SK-N-SH (cell line): ENCODE measurements at regions not wholly inside any gene's neighbourhood (a gene's known extent, or its start where the extent isn't known, plus 50 kb on each side); places are given as distances from the start of the nearest gene placed in this dataset.

Experiments used
- CTCF ChIA-PET: fragments of 300-600, 350-600 bp; formaldehyde crosslinking; extraction: SDS; loops from one replicate; lab custom pipeline; 2021; lab: Yijun Ruan, JAX
- POLR2A ChIA-PET: fragments of 350-600 bp; sonication (Branson Sonifier 250); formaldehyde crosslinking; extraction: SDS; loops from one replicate; lab custom pipeline; 2020; ENCODE audit warnings: antibody characterized with exemption, inconsistent platforms; lab: Yijun Ruan, JAX
- DNase-seq: peaks from one replicate; pipeline ENCODE4 v3.0.0; 2012
- H2AFZ ChIP-seq: fragments of 200-600 bp; sonication (generic); 2 replicates; pipeline ENCODE4 v1.8.1; 2016; ENCODE audit warnings: antibody characterized with exemption, mild to moderate bottlenecking, low read depth
- H3F3A ChIP-seq: fragments of 200-600 bp; sonication (generic); replicated peaks from 2 replicates; pipeline ENCODE3; 2016; ENCODE audit warnings: antibody characterized with exemption, mild to moderate bottlenecking; ENCODE audit not compliant: insufficient read depth
- H3K27ac ChIP-seq, 2 experiments: fragments of 200-500 bp in 1 of 2; fragments of 200-600 bp in 1 of 2; sonication (Bioruptor generic) in 1 of 2; sonication (generic), shearing (Covaris generic) in 1 of 2; 2 replicates each; pipeline versions ENCODE4 v1.5.1 to v1.6.1; 2014 to 2016; ENCODE audit warnings: low read depth in 2 of 2, inconsistent platforms in 1 of 2, low read length in 1 of 2, mild to moderate bottlenecking in 1 of 2, mixed read lengths in 1 of 2
- H3K27me3 ChIP-seq: fragments of 200-600 bp; sonication (generic), shearing (Covaris generic); 2 replicates; pipeline ENCODE4 v1.6.1; 2016; ENCODE audit warnings: mixed run types; ENCODE audit not compliant: insufficient read depth
- H3K36me3 ChIP-seq, 2 experiments: fragments of 200-500 bp in 1 of 2; fragments of 200-600 bp in 1 of 2; sonication (Bioruptor generic) in 1 of 2; sonication (generic) in 1 of 2; replicated peaks in 1 of 2; 2 replicates each; pipeline versions ENCODE3 to v1.5.1; 2014 to 2016; ENCODE audit warnings: low read length in 1 of 2, mild to moderate bottlenecking in 1 of 2; ENCODE audit not compliant: insufficient read depth in 2 of 2, control insufficient read depth in 1 of 2
- H3K4me1 ChIP-seq, 2 experiments: fragments of 200-500 bp in 1 of 2; fragments of 200-600 bp in 1 of 2; sonication (Bioruptor generic) in 1 of 2; sonication (generic), shearing (Covaris generic) in 1 of 2; 2 replicates each; pipeline versions ENCODE4 v1.5.1 to v1.6.1; 2014 to 2016; ENCODE audit warnings: low read depth in 1 of 2, low read length in 1 of 2, mixed run types in 1 of 2; ENCODE audit not compliant: insufficient read depth in 2 of 2, control insufficient read depth in 1 of 2
- H3K4me2 ChIP-seq: fragments of 200-600 bp; sonication (generic), shearing (Covaris generic); 2 replicates; pipeline ENCODE4 v1.6.1; 2017; ENCODE audit warnings: mixed run types
- H3K4me3 ChIP-seq, 2 experiments: fragments of 200-500 bp in 1 of 2; fragments of 200-600 bp in 1 of 2; sonication (Bioruptor generic) in 1 of 2; sonication (generic), shearing (Covaris generic) in 1 of 2; 2 replicates each; pipeline versions ENCODE4 v1.5.1 to v1.8.1; 2014 to 2016; ENCODE audit warnings: low read depth in 2 of 2, inconsistent platforms in 1 of 2, low read length in 1 of 2, mild to moderate bottlenecking in 1 of 2, mixed read lengths in 1 of 2, moderate library complexity in 1 of 2
- H3K79me2 ChIP-seq: fragments of 200-600 bp; sonication (generic); 2 replicates; pipeline ENCODE4 v1.8.1; 2017; ENCODE audit warnings: mild to moderate bottlenecking; ENCODE audit not compliant: insufficient read depth
- H3K9ac ChIP-seq: fragments of 200-600 bp; sonication (generic); 2 replicates; pipeline ENCODE4 v1.6.1; 2017; ENCODE audit warnings: mixed run types
- H3K9me2 ChIP-seq: fragments of 200-600 bp; sonication (generic); 2 replicates; pipeline ENCODE4 v1.6.1; 2017; ENCODE audit warnings: mixed run types
- H3K9me3 ChIP-seq: fragments of 200-600 bp; sonication (generic); 2 replicates; pipeline ENCODE4 v1.6.1; 2017; ENCODE audit warnings: mixed run types, mild to moderate bottlenecking, moderate library complexity
- H4K20me1 ChIP-seq: fragments of 200-600 bp; sonication (generic); 2 replicates; pipeline ENCODE4 v1.6.1; 2017; ENCODE audit warnings: mild to moderate bottlenecking, mixed run types; ENCODE audit not compliant: insufficient read depth
- ELF1 ChIP-seq: IDR thresholded peaks from 2 replicates; pipeline ENCODE4 v1.4.0; 2012
- EP300 ChIP-seq, 2 experiments: IDR thresholded peaks; 2 replicates each; pipeline versions ENCODE4 v1.4.0 to v1.6.1; 2012; ENCODE audit warnings: borderline replicate concordance in 1 of 2, low read depth in 1 of 2, low read length in 1 of 2
- EZH2phosphoT487 ChIP-seq: fragments of 200-600 bp; sonication (generic); IDR thresholded peaks from 2 replicates; pipeline ENCODE4 v1.6.1; 2017; ENCODE audit warnings: low read depth, mixed run types, mild to moderate bottlenecking, antibody characterized with exemption, moderate library complexity, borderline replicate concordance
- FOSL2 ChIP-seq: IDR thresholded peaks from 2 replicates; pipeline ENCODE4 v1.4.0; 2012; ENCODE audit warnings: low read depth, mild to moderate bottlenecking, moderate library complexity, borderline replicate concordance
- FOXJ3 ChIP-seq: sonication (generic); formaldehyde crosslinking; IDR thresholded peaks from 2 replicates; pipeline ENCODE4 v1.5.1; 2020; ENCODE audit warnings: mild to moderate bottlenecking, missing genetic modification reagents
- FOXM1 ChIP-seq: IDR thresholded peaks from 2 replicates; pipeline ENCODE4 v1.4.0; 2012; ENCODE audit warnings: low read depth, mild to moderate bottlenecking
- GATA2 ChIP-seq: sonication (generic); formaldehyde crosslinking; IDR thresholded peaks from 2 replicates; pipeline ENCODE4 v1.5.0; 2020; ENCODE audit warnings: mild to moderate bottlenecking, missing genetic modification reagents
- JUND ChIP-seq: IDR thresholded peaks from 2 replicates; pipeline ENCODE4 v1.4.0; 2012
- MEF2A ChIP-seq: IDR thresholded peaks from 2 replicates; pipeline ENCODE4 v1.4.0; 2012; ENCODE audit warnings: low read depth, borderline replicate concordance
- NFIC ChIP-seq: IDR thresholded peaks from 2 replicates; pipeline ENCODE4 v1.4.0; 2012; ENCODE audit warnings: borderline replicate concordance
- NRF1 ChIP-seq: IDR thresholded peaks from 2 replicates; pipeline ENCODE4 v1.6.1; 2012; ENCODE audit warnings: low read depth, mild to moderate bottlenecking, low read length
- RCOR1 ChIP-seq: fragments of 150-350 bp; IDR thresholded peaks from 2 replicates; pipeline ENCODE4 v1.6.1; 2017; ENCODE audit warnings: antibody characterized with exemption, low read length
- RXRA ChIP-seq: IDR thresholded peaks from 2 replicates; pipeline ENCODE4 v1.4.0; 2012; ENCODE audit warnings: low read depth, mild to moderate bottlenecking, borderline replicate concordance
- YY1 ChIP-seq: IDR thresholded peaks from 2 replicates; pipeline ENCODE4 v1.4.0; 2012; ENCODE audit warnings: low read depth, mild to moderate bottlenecking
- TF ChIP-seq, protein P1 (sequence below): IDR thresholded peaks from 2 replicates; pipeline ENCODE4 v1.4.0; 2012; ENCODE audit warnings: low read depth, borderline replicate concordance
- TF ChIP-seq, protein P2 (sequence below): IDR thresholded peaks from 2 replicates; pipeline ENCODE4 v1.4.0; 2012; ENCODE audit warnings: low read depth, borderline replicate concordance
- TF ChIP-seq, protein P3 (sequence below): fragments of 150-350 bp; IDR thresholded peaks from 2 replicates; pipeline ENCODE4 v1.6.1; 2017; ENCODE audit warnings: antibody characterized with exemption, low read length, low read depth, borderline replicate concordance
- TF ChIP-seq, protein P4 (sequence below): fragments of 150-350 bp; IDR thresholded peaks from 2 replicates; pipeline ENCODE4 v1.6.1; 2016; ENCODE audit warnings: mild to moderate bottlenecking, low read depth, low read length
- TF ChIP-seq, protein P5 (sequence below): IDR thresholded peaks from 2 replicates; pipeline ENCODE4 v1.6.1; 2012; ENCODE audit warnings: mild to moderate bottlenecking, low read depth, low read length, moderate library complexity

DNA sequence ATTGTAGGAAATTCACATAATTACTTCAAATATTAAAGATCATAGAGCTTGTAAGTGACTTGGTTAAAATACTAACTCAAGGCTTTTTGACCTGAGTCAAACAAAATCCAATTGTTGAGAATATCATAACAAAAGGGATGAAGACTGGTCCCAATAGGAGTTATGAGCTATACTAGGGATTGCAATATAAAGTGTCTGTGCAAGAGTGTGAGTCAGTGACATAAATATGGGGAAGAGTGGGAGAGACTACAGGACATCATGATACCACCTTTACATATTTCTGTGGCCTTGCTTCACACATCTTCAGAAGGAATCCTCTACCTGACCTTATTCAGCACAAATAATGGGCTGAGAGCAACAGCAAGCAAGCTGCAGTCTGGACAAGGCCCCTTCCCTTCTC is 180.9 kb upstream of the SLC24A2 start:
- Histone ChIP-seq H2AFZ (no peak overlapping the region), H3K27ac (no peak overlapping the region), H3K4me2 (no peak overlapping the region), H3K79me2 (no peaks in the 10 kb centered on the region), H3F3A (no peaks in the 10 kb centered on the region), H4K20me1 (no peaks in the 10 kb centered on the region), H3K4me3 (no peak overlapping the region), H3K9me3 (no peaks in the 10 kb centered on the region), H3K9ac (no peak overlapping the region), H3K27me3 (no peaks in the 10 kb centered on the region), H3K4me1 (no peaks in the 10 kb centered on the region), H3K36me3 (no peaks in the 10 kb centered on the region), H3K9me2 (no peaks in the 10 kb centered on the region)
- CTCF ChIA-PET, result no interaction called here
- POLR2A ChIA-PET, result no interaction called here
- no peak for DNase-seq
- TF ChIP-seq, protein P1, sequence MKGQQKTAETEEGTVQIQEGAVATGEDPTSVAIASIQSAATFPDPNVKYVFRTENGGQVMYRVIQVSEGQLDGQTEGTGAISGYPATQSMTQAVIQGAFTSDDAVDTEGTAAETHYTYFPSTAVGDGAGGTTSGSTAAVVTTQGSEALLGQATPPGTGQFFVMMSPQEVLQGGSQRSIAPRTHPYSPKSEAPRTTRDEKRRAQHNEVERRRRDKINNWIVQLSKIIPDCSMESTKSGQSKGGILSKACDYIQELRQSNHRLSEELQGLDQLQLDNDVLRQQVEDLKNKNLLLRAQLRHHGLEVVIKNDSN, result no peak
- TF ChIP-seq FOSL2 (no peak), FOXM1 (no peak), RCOR1 (no peak), YY1 (no peak), NFIC (no peak), EP300 (IDR thresholded peaks at IDR 0.05; ENCODE audit: borderline replicate concordance in 1 of 2, low read depth in 1 of 2, low read length in 1 of 2) (no peak), MEF2A (no peak), NRF1 (no peak), JUND (no peak), FOXJ3 (CRISPR knock-in tag) (no peak), EZH2phosphoT487 (no peak), RXRA (no peak), GATA2 (CRISPR knock-in tag) (no peak), ELF1 (no peak)
- TF ChIP-seq, protein P2, sequence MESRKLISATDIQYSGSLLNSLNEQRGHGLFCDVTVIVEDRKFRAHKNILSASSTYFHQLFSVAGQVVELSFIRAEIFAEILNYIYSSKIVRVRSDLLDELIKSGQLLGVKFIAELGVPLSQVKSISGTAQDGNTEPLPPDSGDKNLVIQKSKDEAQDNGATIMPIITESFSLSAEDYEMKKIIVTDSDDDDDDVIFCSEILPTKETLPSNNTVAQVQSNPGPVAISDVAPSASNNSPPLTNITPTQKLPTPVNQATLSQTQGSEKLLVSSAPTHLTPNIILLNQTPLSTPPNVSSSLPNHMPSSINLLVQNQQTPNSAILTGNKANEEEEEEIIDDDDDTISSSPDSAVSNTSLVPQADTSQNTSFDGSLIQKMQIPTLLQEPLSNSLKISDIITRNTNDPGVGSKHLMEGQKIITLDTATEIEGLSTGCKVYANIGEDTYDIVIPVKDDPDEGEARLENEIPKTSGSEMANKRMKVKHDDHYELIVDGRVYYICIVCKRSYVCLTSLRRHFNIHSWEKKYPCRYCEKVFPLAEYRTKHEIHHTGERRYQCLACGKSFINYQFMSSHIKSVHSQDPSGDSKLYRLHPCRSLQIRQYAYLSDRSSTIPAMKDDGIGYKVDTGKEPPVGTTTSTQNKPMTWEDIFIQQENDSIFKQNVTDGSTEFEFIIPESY, result no peak
- TF ChIP-seq, protein P3, sequence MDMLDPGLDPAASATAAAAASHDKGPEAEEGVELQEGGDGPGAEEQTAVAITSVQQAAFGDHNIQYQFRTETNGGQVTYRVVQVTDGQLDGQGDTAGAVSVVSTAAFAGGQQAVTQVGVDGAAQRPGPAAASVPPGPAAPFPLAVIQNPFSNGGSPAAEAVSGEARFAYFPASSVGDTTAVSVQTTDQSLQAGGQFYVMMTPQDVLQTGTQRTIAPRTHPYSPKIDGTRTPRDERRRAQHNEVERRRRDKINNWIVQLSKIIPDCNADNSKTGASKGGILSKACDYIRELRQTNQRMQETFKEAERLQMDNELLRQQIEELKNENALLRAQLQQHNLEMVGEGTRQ, result no peak
- TF ChIP-seq, protein P4, sequence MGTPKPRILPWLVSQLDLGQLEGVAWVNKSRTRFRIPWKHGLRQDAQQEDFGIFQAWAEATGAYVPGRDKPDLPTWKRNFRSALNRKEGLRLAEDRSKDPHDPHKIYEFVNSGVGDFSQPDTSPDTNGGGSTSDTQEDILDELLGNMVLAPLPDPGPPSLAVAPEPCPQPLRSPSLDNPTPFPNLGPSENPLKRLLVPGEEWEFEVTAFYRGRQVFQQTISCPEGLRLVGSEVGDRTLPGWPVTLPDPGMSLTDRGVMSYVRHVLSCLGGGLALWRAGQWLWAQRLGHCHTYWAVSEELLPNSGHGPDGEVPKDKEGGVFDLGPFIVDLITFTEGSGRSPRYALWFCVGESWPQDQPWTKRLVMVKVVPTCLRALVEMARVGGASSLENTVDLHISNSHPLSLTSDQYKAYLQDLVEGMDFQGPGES, result no peak
- TF ChIP-seq, protein P5, sequence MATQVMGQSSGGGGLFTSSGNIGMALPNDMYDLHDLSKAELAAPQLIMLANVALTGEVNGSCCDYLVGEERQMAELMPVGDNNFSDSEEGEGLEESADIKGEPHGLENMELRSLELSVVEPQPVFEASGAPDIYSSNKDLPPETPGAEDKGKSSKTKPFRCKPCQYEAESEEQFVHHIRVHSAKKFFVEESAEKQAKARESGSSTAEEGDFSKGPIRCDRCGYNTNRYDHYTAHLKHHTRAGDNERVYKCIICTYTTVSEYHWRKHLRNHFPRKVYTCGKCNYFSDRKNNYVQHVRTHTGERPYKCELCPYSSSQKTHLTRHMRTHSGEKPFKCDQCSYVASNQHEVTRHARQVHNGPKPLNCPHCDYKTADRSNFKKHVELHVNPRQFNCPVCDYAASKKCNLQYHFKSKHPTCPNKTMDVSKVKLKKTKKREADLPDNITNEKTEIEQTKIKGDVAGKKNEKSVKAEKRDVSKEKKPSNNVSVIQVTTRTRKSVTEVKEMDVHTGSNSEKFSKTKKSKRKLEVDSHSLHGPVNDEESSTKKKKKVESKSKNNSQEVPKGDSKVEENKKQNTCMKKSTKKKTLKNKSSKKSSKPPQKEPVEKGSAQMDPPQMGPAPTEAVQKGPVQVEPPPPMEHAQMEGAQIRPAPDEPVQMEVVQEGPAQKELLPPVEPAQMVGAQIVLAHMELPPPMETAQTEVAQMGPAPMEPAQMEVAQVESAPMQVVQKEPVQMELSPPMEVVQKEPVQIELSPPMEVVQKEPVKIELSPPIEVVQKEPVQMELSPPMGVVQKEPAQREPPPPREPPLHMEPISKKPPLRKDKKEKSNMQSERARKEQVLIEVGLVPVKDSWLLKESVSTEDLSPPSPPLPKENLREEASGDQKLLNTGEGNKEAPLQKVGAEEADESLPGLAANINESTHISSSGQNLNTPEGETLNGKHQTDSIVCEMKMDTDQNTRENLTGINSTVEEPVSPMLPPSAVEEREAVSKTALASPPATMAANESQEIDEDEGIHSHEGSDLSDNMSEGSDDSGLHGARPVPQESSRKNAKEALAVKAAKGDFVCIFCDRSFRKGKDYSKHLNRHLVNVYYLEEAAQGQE, result no peak
